AG09319 (cell line): ENCODE measurements at regions not wholly inside any gene's neighbourhood (a gene's known extent, or its start where the extent isn't known, plus 50 kb on each side); places are given as distances from the start of the nearest gene placed in this dataset.

Experiments used
- DNase-seq: peaks from one replicate; pipeline ENCODE4 v3.0.0-alpha.2; 2010; ENCODE audit warnings: low read depth; ENCODE audit errors: extremely low read depth
- TF ChIP-seq, protein P1 (sequence below): IDR thresholded peaks from 2 replicates; pipeline ENCODE4 v1.5.1; 2011; ENCODE audit warnings: low read depth, mild to moderate bottlenecking, inconsistent platforms, low read length, moderate library complexity

- TF ChIP-seq, protein P1, sequence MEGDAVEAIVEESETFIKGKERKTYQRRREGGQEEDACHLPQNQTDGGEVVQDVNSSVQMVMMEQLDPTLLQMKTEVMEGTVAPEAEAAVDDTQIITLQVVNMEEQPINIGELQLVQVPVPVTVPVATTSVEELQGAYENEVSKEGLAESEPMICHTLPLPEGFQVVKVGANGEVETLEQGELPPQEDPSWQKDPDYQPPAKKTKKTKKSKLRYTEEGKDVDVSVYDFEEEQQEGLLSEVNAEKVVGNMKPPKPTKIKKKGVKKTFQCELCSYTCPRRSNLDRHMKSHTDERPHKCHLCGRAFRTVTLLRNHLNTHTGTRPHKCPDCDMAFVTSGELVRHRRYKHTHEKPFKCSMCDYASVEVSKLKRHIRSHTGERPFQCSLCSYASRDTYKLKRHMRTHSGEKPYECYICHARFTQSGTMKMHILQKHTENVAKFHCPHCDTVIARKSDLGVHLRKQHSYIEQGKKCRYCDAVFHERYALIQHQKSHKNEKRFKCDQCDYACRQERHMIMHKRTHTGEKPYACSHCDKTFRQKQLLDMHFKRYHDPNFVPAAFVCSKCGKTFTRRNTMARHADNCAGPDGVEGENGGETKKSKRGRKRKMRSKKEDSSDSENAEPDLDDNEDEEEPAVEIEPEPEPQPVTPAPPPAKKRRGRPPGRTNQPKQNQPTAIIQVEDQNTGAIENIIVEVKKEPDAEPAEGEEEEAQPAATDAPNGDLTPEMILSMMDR: no peak
- no peak for DNase-seq
These were observed 316.5 kb downstream of the EN1 start for GRCh38 chr2:118530976-118531375.

DNA sequence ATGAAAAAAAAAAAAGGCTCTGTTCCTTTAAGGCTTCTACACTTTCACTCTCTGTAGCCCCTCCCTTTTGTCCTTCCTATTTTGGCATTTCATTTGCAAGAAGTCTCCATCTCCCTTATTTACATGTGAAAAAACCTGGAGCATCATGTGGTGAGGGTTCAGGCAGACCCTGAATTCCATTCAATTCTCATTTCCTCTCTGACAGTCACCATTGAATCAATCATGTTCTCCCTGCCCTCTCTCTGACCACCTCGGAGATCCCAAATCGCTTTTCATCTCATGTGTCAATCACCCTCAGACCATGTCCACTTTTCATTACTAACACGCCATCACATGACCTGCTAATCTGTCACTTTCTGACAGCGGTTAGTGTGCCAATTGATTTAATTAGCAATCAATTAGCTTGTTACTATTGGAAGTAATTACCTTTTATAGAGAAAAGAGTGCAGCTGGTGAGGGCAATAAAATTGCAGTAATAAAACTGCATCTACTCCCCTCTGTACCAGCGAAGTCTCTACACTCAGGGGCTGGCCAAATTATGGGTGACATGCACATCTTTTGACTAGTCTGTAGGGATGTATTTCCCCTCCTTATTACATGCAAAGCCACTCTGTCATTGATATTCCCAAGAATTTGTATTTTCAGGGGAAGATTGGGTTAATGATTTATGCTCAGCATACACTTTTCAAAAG lies 317.4 kb downstream of the EN1 start:
- TF ChIP-seq, protein P1: no peak
- DNase-seq: no peak

- TF ChIP-seq, protein P1: no peak
- no peak for DNase-seq
These were observed 319.9 kb downstream of the EN1 start for GRCh38 chr2:118527571-118527970.

DNA sequence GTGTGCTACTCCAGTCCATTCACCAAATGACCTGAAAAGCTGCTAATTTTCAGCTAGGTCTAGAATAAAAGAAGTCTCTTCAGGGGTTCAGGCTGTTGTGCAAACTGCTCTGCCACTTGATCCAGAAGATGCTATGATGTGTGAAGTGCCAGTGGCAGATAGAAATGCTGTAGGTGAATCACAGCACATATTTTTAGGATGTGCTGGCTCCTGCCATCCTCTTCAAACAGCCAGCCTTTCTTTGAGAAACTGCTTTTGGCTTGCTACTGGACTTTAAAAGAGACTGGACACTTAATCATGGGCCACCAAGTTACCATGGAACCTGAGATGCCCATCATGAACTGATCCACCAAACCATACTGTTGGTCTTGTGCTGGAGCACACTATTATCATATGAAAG lies 322.1 kb downstream of the EN1 start:
- TF ChIP-seq, protein P1: no peak
- DNase-seq: no peak

DNA sequence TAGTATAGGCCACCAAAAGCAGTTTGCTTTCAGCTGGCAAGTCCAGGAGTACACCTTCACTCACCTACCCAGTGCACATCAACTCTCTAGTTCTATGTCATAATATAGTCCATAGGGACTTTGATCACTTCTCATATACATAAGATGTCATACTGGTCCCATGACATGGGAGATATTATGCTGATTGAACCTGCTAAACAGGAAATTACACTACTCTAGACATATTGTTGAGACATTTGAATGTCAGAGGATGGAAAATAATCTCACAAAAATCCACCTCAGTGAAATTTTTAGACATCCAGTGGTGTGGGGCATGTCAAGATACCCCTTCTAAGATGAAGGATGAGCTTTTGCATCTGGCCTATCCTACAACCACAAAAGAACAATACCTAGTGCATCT lies 322.5 kb downstream of the EN1 start:
- TF ChIP-seq, protein P1: no peak
- no peak for DNase-seq

DNA sequence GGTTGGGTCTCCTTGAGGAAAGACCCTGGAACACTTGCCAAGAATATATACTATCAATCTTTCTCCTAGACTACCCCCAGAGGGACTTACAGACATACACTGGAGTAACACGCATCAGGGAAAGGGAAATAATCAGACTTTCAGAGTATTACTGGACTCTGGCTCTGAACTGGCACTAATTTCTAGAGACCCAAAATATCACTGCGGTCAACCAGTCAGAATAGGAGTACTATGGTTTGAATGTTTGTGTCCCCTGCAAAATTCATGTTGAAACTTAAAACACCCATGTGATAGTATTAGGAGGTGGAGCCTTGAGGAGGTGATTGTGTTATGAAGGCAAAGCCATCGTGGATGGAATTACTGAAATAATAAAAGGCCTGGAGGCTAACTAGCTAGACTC lies 323.7 kb downstream of the EN1 start:
- no peak for DNase-seq
- TF ChIP-seq, protein P1: no peak

DNA sequence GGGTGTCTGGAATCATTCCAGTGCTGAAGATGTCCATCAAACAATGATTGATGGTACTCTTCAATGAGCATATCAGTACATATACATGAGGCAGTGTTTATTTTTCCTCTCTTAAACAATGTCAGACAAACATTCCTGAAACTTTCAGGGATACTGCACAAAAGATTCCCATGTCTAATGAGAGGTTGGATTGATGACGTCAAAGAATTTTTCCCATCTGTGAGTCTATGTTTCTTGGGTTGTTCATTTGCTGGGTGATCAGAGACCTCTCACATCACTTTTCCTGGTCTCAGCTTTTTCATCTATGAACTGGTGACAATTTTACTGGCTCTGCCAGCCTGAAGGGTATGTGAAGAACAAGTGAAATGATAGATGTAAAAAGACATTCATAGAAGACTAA lies 325.5 kb downstream of the EN1 start:
- TF ChIP-seq, protein P1: no peak

More for the DNA sequence above, 325.5 kb downstream of the EN1 start:
- DNase-seq: no peak
